MCF 10A (cell line): ENCODE measurements at regions not wholly inside any gene's neighbourhood (a gene's known extent, or its start where the extent isn't known, plus 50 kb on each side); places are given as distances from the start of the nearest gene placed in this dataset.

Experiments
- BruUV-seq: library from RNA; stranded (reverse); fragments of 400-500 nt; replicated peaks from 2 replicates; lab custom pipeline; 2021; lab: Mats Ljungman, UMichigan
- CTCF ChIA-PET: fragments of 300-600 bp; sonication (Branson Sonifier 250); formaldehyde crosslinking; extraction: SDS; loops from one replicate; lab custom pipeline; 2021; ENCODE audit warnings: antibody characterized with exemption, inconsistent platforms; lab: Yijun Ruan, JAX
- POLR2A ChIA-PET: fragments of 300-600, 350-650 bp; sonication (Branson Sonifier 250); formaldehyde crosslinking; extraction: SDS; loops from one replicate; lab custom pipeline; 2020; ENCODE audit warnings: antibody characterized with exemption, inconsistent platforms; lab: Yijun Ruan, JAX
- DNase-seq: peaks from one replicate; pipeline ENCODE4 v3.0.0-alpha.2; 2018; ENCODE audit not compliant: unreplicated experiment
- H3K27ac Mint-ChIP-seq: one replicate; pipeline ENCODE4 v1.8.0; 2022; ENCODE audit warnings: mild to moderate bottlenecking, low read depth, mixed read lengths; ENCODE audit not compliant: unreplicated experiment
- H3K27me3 Mint-ChIP-seq: one replicate; pipeline ENCODE4 v1.8.0; 2022; ENCODE audit warnings: mixed read lengths; ENCODE audit not compliant: insufficient read depth, unreplicated experiment
- H3K36me3 Mint-ChIP-seq: one replicate; pipeline ENCODE4 v1.8.0; 2022; ENCODE audit warnings: mild to moderate bottlenecking, moderate library complexity, mixed read lengths; ENCODE audit not compliant: insufficient read depth, unreplicated experiment
- H3K4me1 Mint-ChIP-seq: one replicate; pipeline ENCODE4 v1.8.0; 2022; ENCODE audit warnings: mixed read lengths; ENCODE audit not compliant: insufficient read depth, unreplicated experiment
- H3K4me3 Mint-ChIP-seq: one replicate; pipeline ENCODE4 v1.8.0; 2022; ENCODE audit warnings: mild to moderate bottlenecking, moderate library complexity, mixed read lengths; ENCODE audit not compliant: unreplicated experiment
- H3K9me3 Mint-ChIP-seq: one replicate; pipeline ENCODE4 v1.8.0; 2022; ENCODE audit warnings: mixed read lengths; ENCODE audit not compliant: unreplicated experiment
- CTCF ChIP-seq: fragments of 200-600 bp; IDR thresholded peaks from one replicate; pipeline ENCODE4 v1.8.0; 2022; ENCODE audit warnings: antibody characterized with exemption, mild to moderate bottlenecking; ENCODE audit not compliant: unreplicated experiment
- intact Hi-C: fragments of 100-400 bp; cut with micrococcal nuclease; formaldehyde crosslinking; loops from 2 replicates; pipeline ENCODE4 v1.14.1; 2022

- no peak for DNase-seq
- H3K4me1 Mint-ChIP-seq = peaks cover 38% of the 10 kb centered on the region
- BruUV-seq = no TSS peak
- no peaks in the 10 kb centered on the region for H3K36me3 Mint-ChIP-seq
- no peak overlapping the region for H3K27ac Mint-ChIP-seq
- ChIA-PET POLR2A (no interaction called here), CTCF (interaction anchor here (0.7 kb wide), 2 partner anchors 24 to 31 kb away, joined by 3 read pairs; no protein-coding TSS in a partner anchor)
- H3K27me3 Mint-ChIP-seq = no peaks in the 10 kb centered on the region
- no peaks in the 10 kb centered on the region for H3K9me3 Mint-ChIP-seq
- intact Hi-C loops = no loop called here
- no peak for TF ChIP-seq CTCF
- no peak overlapping the region for H3K4me3 Mint-ChIP-seq
Measured at GRCh38 chr2:217689053-217689452, 313.7 kb downstream of the TNS1 start.

- Mint-ChIP-seq H3K36me3 (no peaks in the 10 kb centered on the region), H3K27ac (no peak overlapping the region), H3K4me3 (no peak overlapping the region), H3K4me1 (peaks cover 38% of the 10 kb centered on the region), H3K27me3 (no peaks in the 10 kb centered on the region), H3K9me3 (no peaks in the 10 kb centered on the region)
- no peak for TF ChIP-seq CTCF
- no peak for DNase-seq
- CTCF ChIA-PET = interaction anchor here (0.7 kb wide), 2 partner anchors 25 to 30 kb away, joined by 3 read pairs; no protein-coding TSS in a partner anchor
- POLR2A ChIA-PET = no interaction called here
- no TSS peak for BruUV-seq
- intact Hi-C loops = no loop called here
Measured at GRCh38 chr2:217688494-217688893, 314.3 kb downstream of the TNS1 start.

- POLR2A ChIA-PET = no interaction called here
- no peak overlapping the region for H3K27ac Mint-ChIP-seq
- H3K36me3 Mint-ChIP-seq = no peaks in the 10 kb centered on the region
Measured at GRCh38 chr2:217687771-217688170, 315.0 kb downstream of the TNS1 start.

GRCh38 chr2:217685255-217685605 is 317.6 kb downstream of the TNS1 start:
- intact Hi-C loops = loop anchor here (2.0 kb wide), 1 partner anchor 32 kb away; no protein-coding TSS in a partner anchor
- DNase-seq = peak; percentile 96
- BruUV-seq = no TSS peak
- Mint-ChIP-seq H3K27me3 (no peaks in the 10 kb centered on the region), H3K4me1 (peaks cover 24% of the 10 kb centered on the region), H3K27ac (peak overlapping the region; percentile 4), H3K36me3 (no peaks in the 10 kb centered on the region), H3K4me3 (no peak overlapping the region), H3K9me3 (no peaks in the 10 kb centered on the region)
- no peak for TF ChIP-seq CTCF
- POLR2A ChIA-PET = interaction anchor here (0.7 to 1.8 kb wide), 6 partner anchors 9 to 544 kb away, joined by 3 to 6 read pairs (median 3); no protein-coding TSS in a partner anchor
- CTCF ChIA-PET = interaction anchor here (0.6 to 3.4 kb wide), 3 partner anchors 12 to 34 kb away, joined by 3 to 13 read pairs (median 12); no protein-coding TSS in a partner anchor

More at GRCh38 chr2:217687771-217688170, 315.0 kb downstream of the TNS1 start:
- no TSS peak for BruUV-seq
- TF ChIP-seq CTCF = no peak
- H3K9me3 Mint-ChIP-seq = no peaks in the 10 kb centered on the region
- CTCF ChIA-PET = interaction anchor here (0.8 to 1.5 kb wide), 2 partner anchors 25 to 300 kb away, joined by 4 to 8 read pairs; no protein-coding TSS in a partner anchor
- DNase-seq = no peak
- no peaks in the 10 kb centered on the region for H3K27me3 Mint-ChIP-seq
- H3K4me3 Mint-ChIP-seq = no peak overlapping the region
- H3K4me1 Mint-ChIP-seq = peaks cover 38% of the 10 kb centered on the region
- intact Hi-C loops = no loop called here
